Left cardiac atrium (tissue), 4 donors: ENCODE measurements at regions not wholly inside any gene's neighbourhood (a gene's known extent, or its start where the extent isn't known, plus 50 kb on each side); places are given as distances from the start of the nearest gene placed in this dataset.
"Not testable (repeated sequence)": the region's sequence is repeated elsewhere in the genome, so short reads cannot be mapped to it uniquely, and the experiment has no call there.

Source experiments
- ATAC-seq, 2 donors: fragments of 200-7000 bp; cut with Tn5 transposase; one replicate each; pipeline ENCODE4 v1.9.1; 2020; ENCODE audit warnings: mild to moderate bottlenecking in 2 of 2, moderate library complexity in 2 of 2
- DNase-seq: peaks from one replicate; pipeline ENCODE4 v3.0.0-alpha.2; 2020
- intact Hi-C, 2 donors: fragments of 100-400 bp; cut with DNase I; formaldehyde crosslinking; loops; one replicate each; pipeline versions ENCODE4 v1.14.1 to v1.15.1; 2022 to 2023
- donor health status: DM: no; HTN: yes; CAD: no.
- donor health status: DM: no; HTN: yes; CAD: no; lungs with severe emphysema.
- donor health status: DM: yes; HTN: yes; CAD: no.
- donor health status: Dilated cardiomyopathy.

- intact Hi-C loops: no loop called here
- DNase-seq (no peak), ATAC-seq (no peak)
Measured at GRCh38 chr6:106787327-106788196, 158.2 kb downstream of the QRSL1 start.

- no peak for DNase-seq
- ATAC-seq: no peak
- intact Hi-C loops: no loop called here
Measured at GRCh38 chr6:106785298-106785697, 155.9 kb downstream of the QRSL1 start.

- ATAC-seq (no peak), DNase-seq (no peak)
- intact Hi-C loops: no loop called here
Measured at GRCh38 chr6:106783640-106784566, 154.5 kb downstream of the QRSL1 start.

- ATAC-seq: no peak
- no peak for DNase-seq
- intact Hi-C loops: no loop called here
Measured at GRCh38 chr6:106782536-106783285, 153.3 kb downstream of the QRSL1 start.

GRCh38 chr6:106779552-106779951 lies 150.2 kb downstream of the QRSL1 start:
- ATAC-seq, intact Hi-C loops, DNase-seq: not testable (repeated sequence)

GRCh38 chr6:106778943-106779342 lies 149.6 kb downstream of the QRSL1 start:
- intact Hi-C loops: no loop called here
- DNase-seq: no peak
- ATAC-seq: no peak

- intact Hi-C loops: no loop called here
- no peak for ATAC-seq
- DNase-seq: no peak
Measured at GRCh38 chr6:106773996-106774629, 144.7 kb downstream of the QRSL1 start.

GRCh38 chr6:106773522-106773921 lies 144.1 kb downstream of the QRSL1 start:
- ATAC-seq: no peak
- DNase-seq: no peak
- intact Hi-C loops: no loop called here

GRCh38 chr6:106772270-106773142 lies 143.1 kb downstream of the QRSL1 start:
- DNase-seq: no peak
- no peak for ATAC-seq
- intact Hi-C loops: no loop called here

GRCh38 chr6:106771822-106772221 lies 142.4 kb downstream of the QRSL1 start:
- no peak for DNase-seq
- ATAC-seq: no peak
- intact Hi-C loops: no loop called here

- DNase-seq: no peak
- intact Hi-C loops: no loop called here
Measured at GRCh38 chr6:106770663-106771062, 141.3 kb downstream of the QRSL1 start.

GRCh38 chr6:106770081-106770480 lies 140.7 kb downstream of the QRSL1 start:
- ATAC-seq (no peak), DNase-seq (no peak)
- intact Hi-C loops: no loop called here

More at GRCh38 chr6:106770663-106771062, 141.3 kb downstream of the QRSL1 start:
- no peak for ATAC-seq

GRCh38 chr6:106767271-106767670 lies 137.9 kb downstream of the QRSL1 start:
- intact Hi-C loops: no loop called here
- DNase-seq (no peak), ATAC-seq (no peak)

- no peak for DNase-seq
- intact Hi-C loops: no loop called here
- ATAC-seq: no peak
Measured at GRCh38 chr6:106766201-106766600, 136.8 kb downstream of the QRSL1 start.

GRCh38 chr6:106765496-106765895 lies 136.1 kb downstream of the QRSL1 start:
- no peak for ATAC-seq
- DNase-seq: no peak
- intact Hi-C loops: no loop called here

GRCh38 chr6:106764353-106764980 lies 135.1 kb downstream of the QRSL1 start:
- no peak for DNase-seq
- intact Hi-C loops: no loop called here
- no peak for ATAC-seq

GRCh38 chr6:106763361-106763760 lies 134.0 kb downstream of the QRSL1 start:
- ATAC-seq (no peak), DNase-seq (no peak)
- intact Hi-C loops: no loop called here

- intact Hi-C loops: no loop called here
- no peak for ATAC-seq
- no peak for DNase-seq
Measured at GRCh38 chr6:106761160-106761559, 131.8 kb downstream of the QRSL1 start.
